Omental fat pad (tissue), 3 donors: ENCODE measurements at regions not wholly inside any gene's neighbourhood (a gene's known extent, or its start where the extent isn't known, plus 50 kb on each side); places are given as distances from the start of the nearest gene placed in this dataset.
A peak's percentile ranks its signal among the peaks of the same experiment; 100 is the strongest.
"Not testable (repeated sequence)": the region's sequence is repeated elsewhere in the genome, so short reads cannot be mapped to it uniquely, and the experiment has no call there.

Experiments used
- ATAC-seq: fragments of 150-250 bp; one replicate; pipeline ENCODE4 v1.9.1; 2016; ENCODE audit warnings: mild to moderate bottlenecking, moderate library complexity; ENCODE audit not compliant: low FRiP score
- DNase-seq: peaks from one replicate; pipeline ENCODE4 v3.0.0-alpha.2; 2019; ENCODE audit warnings: low spot score
- CTCF ChIP-seq, 3 donors: fragments of 450-650 bp; IDR thresholded peaks; one replicate each; pipeline ENCODE4 v1.5.1; 2016 to 2017; ENCODE audit warnings: antibody characterized with exemption in 3 of 3, mild to moderate bottlenecking in 3 of 3, moderate library complexity in 2 of 3

- DNase-seq (no peak), ATAC-seq (no peak)
- TF ChIP-seq CTCF (IDR thresholded peaks at IDR 0.05): no peak
Observed at GRCh38 chr4:158122501-158122900, 50.3 kb downstream of the GASK1B start.

- peak; percentile 98 for ATAC-seq
- no peak for DNase-seq
- TF ChIP-seq CTCF (IDR thresholded peaks at IDR 0.05): no peak
Observed at GRCh38 chr4:158121161-158121579, 51.7 kb downstream of the GASK1B start.

GRCh38 chr4:158120645-158121151, 52.1 kb downstream of the GASK1B start:
- peak; percentile 86 for ATAC-seq
- not testable (repeated sequence) for DNase-seq

- no peak for TF ChIP-seq CTCF (IDR thresholded peaks at IDR 0.05)
- ATAC-seq: no peak
- no peak for DNase-seq
Observed at GRCh38 chr4:158112611-158113010, 60.2 kb downstream of the GASK1B start.

- ATAC-seq (no peak), DNase-seq (no peak)
- TF ChIP-seq CTCF (IDR thresholded peaks at IDR 0.05): no peak
Observed at GRCh38 chr4:158111241-158111640, 61.6 kb downstream of the GASK1B start.

- ATAC-seq (no peak), DNase-seq (no peak)
- TF ChIP-seq CTCF (IDR thresholded peaks at IDR 0.05): no peak
Observed at GRCh38 chr4:158102904-158103303, 69.9 kb downstream of the GASK1B start.

GRCh38 chr4:158099686-158100085, 73.1 kb downstream of the GASK1B start:
- ATAC-seq (no peak), DNase-seq (no peak)
- TF ChIP-seq CTCF (IDR thresholded peaks at IDR 0.05): no peak

- DNase-seq (no peak), ATAC-seq (no peak)
- TF ChIP-seq CTCF (IDR thresholded peaks at IDR 0.05): no peak
Observed at GRCh38 chr4:158098802-158099201, 74.0 kb downstream of the GASK1B start.
